ACHN (cell line): ENCODE measurements at regions not wholly inside any gene's neighbourhood (a gene's known extent, or its start where the extent isn't known, plus 50 kb on each side); places are given as distances from the start of the nearest gene placed in this dataset.

Experiments used
- DNase-seq: peaks from one replicate; pipeline ENCODE4 v3.0.0-alpha.2; 2015
- in situ Hi-C: cut with HindIII; loops from 2 replicates; pipeline ENCODE4 v1.10.0; 2017; ENCODE audit warnings: low sequenced_read_pairs, low pct_ligation_motif_present, low pct_unique_long_range_greater_than_20kb

DNA sequence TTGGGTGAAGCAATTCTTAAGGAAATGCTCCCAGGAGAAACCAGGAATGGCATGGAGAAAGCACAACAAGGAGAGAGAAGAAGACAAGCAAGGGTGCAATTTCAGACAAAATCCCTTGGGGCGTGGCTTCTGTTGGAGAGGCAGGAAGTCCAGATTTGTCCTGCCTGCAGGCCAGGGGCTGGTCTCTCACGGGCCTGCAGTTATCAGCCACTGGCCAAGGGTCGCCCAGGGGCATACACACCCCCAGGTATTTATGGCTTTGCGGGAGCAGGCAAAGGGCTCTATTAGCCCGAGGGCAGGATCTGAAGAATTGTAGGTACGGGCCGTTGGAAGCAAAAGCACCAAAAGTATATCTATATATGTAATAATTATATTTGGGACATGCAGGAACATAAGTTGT lies 87.7 kb downstream of the IYD start:
- in situ Hi-C loops = no loop called here
- DNase-seq = no peak

DNA sequence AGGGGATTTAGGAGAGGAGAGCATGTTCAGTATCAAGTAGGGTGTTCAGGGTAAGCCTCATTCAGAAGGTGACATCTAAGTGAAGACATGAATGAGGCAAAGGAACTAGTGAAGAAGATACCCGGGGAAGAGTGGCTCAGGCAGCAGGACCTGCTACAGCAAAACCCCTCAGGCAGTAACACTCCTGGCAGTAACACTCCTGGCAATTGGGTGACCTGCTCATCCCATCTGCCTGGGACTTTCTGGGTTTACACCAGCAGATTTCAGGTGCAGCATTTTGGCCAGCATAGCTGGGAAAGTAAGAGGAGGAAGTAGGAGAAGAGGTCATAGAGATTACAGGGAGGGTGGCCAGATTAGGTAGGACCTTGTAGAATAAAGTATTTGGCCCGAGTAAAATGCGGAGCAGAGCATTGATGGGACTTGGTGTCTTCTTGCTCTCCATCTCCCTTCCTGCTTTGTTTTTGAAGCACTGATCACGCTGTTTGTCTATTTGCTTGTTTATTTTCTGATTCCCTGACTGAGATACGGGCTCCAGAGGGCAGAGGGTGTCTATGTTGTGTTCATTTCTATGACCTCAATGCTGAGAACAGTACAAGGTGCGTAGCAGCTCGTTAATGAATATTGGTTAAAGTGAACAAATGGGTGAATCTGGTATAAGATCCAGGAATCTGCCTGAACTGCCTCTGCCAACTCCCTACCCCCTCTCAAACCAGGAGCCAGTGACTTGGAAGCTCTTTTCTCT lies 88.3 kb downstream of the IYD start:
- no peak for DNase-seq
- in situ Hi-C loops = no loop called here

DNA sequence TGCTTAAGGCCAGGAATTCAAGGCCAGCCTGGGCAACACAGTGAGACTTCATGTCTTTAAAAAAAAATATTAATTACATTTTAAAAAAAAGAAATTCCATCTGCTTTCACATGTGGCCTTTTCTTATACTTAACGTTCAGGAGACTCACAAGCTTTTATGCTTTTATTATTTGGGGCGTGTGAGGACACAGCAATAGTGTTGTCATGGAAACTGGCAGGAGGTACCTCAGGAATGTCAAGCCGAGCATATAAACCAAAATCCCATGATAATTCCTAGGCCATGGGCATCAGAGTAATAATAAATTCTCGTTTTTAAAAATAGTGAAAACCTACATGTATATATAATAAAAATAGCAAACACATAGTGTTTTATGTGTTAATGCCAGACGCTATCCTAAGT lies 89.8 kb downstream of the IYD start:
- in situ Hi-C loops = no loop called here

GRCh38 chr6:150463852-150464251 lies 95.0 kb downstream of the IYD start:
- DNase-seq = no peak
- in situ Hi-C loops = no loop called here

More for the DNA sequence above, 89.8 kb downstream of the IYD start:
- no peak for DNase-seq

DNA sequence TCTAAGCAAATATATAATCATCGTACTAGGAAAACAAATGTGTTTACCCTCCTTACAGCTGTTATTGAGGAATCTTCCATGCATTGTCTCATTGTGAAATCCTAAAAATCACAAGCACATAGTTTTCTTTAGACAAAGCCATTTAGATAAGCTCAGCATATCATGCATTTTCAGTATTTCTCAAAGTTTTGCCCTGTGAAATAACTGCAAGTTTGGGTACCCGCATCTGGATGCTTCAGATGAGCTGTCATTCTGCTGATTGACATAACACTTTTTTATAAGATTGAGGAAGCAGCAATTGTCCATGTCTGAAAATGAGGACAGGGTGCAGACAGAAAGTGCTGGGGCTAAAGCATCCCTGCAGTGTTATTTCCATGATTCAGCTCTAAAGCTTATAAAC lies 96.2 kb downstream of the IYD start:
- no peak for DNase-seq
- in situ Hi-C loops = no loop called here

GRCh38 chr6:150465610-150466009 lies 96.8 kb downstream of the IYD start:
- DNase-seq = no peak
- in situ Hi-C loops = no loop called here

DNA sequence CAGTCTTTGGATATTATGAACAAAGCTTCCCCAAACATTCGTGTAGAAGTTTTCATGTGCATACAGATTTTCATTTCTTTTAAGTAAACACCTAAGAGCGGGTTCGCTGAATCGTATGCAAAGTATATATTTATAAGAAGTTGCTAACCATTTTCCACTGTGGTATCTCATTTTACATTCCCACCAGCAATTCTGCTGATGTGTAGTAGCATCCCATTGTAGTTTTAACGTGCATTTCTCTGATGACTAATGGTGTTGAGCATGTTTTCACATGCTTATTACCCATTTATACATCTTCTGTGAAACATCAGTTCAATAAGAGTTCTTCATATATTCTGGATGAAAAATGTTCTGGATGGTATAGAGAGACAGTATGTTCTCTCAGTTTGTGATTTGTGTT lies 97.4 kb downstream of the IYD start:
- in situ Hi-C loops = no loop called here

DNA sequence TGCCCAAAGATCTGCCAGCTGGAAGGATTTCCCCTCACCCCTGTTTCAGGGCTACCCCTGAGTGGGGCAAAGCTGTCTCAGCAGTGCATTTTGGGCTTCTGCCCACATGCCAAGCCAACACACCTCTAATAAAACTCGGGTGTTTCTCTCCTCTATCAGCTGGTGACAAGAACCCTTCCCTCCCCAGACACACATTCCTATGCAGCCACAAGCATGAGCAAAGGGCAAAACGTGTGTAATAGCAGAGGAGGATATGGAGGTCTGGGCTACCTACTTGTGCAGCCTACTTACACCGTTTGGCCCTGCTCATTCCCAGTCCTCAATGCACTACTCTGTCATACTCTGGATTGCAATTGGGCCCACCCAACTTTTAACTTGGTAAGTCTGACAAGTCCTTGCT lies 101.3 kb downstream of the IYD start:
- DNase-seq = no peak
- in situ Hi-C loops = no loop called here

More for the DNA sequence above, 97.4 kb downstream of the IYD start:
- DNase-seq = no peak

DNA sequence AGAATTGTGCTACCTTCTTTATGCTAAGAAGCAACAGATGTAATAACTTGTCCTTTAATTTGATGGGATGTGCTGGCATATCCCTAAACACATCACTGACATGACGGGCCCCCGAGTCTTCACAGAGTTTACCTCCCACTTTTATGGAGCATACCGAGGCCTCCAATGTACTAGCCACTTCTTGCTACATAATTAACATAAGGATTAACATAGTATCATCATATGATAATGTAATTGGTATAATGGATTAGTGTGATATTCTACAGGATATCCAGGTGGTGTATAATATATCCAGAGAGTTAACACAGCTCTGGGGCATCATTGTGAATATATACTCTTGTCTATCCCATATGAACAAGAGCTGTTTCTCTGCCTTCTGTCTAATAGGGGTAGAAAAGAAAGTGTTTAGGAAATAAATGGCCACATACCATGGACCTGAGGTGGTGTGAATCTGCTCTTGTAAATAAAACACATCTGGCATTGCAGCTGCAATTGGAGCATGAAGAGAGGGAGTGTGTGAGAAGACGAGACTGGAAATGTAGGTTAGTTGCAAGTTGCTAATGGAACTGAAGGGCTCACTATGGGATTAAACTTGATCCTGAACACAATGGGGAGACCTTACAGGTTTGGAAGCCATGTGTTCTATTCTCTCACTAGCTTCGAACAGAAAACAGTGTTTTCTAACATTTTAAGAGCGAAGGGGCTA lies 102.3 kb downstream of the IYD start:
- in situ Hi-C loops = no loop called here
- no peak for DNase-seq

- in situ Hi-C loops = no loop called here
- DNase-seq = no peak
These were observed 110.1 kb downstream of the IYD start for GRCh38 chr6:150478656-150479545.

DNA sequence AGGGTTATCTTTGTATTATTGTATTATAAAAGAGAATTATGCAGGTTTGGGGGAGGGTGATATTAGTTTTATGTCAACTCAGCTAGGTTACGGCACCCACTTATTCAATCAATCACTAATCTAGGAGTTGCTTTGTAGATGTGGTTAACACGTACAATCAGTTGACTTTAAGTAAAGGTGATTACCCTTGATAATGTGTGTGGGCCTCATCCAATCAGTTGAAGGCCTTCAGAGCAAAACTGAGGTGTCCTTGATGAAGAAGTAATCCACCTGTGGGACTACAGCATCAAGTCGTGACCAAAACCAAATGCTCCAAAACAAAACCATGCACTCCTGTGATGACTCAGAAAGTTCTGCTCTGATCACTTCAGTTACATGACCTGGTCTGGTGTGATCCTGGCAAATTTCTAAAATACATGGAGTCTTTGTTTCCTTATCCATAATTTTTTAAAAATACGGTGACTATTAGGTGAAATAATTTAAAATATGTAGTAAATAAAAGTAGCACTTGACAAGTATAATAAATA lies 114.1 kb downstream of the IYD start:
- in situ Hi-C loops = no loop called here
- no peak for DNase-seq

DNA sequence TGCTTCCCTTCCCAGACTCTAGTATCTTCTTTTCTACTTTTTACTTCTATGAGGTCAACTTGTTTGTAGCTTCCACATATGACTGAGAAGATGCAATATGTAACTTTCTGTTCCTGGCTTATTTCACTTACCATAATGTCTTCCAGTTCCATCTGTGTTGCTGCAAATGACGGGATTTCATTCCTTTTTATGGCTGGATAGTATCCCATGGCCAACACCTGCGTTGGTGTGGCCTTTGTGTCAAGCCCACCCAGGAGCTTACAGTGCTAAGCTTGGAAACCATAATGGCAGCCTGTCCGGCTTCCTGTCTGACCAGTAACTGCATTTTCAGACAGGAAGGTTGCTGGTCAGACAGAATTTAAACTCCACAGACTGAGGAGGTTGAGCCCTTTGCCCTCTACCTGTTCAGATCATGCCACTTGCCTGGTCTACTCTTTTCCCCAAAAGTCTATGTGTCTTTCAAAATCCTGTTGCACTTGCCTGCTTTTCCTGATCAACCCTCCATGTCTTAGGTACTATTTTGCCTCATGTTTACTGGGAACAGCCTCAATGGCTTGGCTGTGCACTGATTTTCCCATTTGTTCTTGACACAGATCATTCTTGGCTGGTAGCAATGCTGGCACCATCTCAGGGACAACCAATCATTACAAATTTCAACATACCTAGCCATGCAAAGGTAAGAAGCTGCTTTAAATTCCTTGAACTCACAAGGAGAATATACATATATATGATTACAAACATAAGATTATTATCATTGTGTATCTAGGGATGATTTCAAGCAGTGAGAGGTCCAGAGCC lies 114.3 kb upstream of the PLEKHG1 start:
- DNase-seq = no peak
- in situ Hi-C loops = no loop called here

GRCh38 chr6:150486048-150486447 lies 113.6 kb upstream of the PLEKHG1 start:
- no peak for DNase-seq
- in situ Hi-C loops = no loop called here

- in situ Hi-C loops = no loop called here
- DNase-seq = no peak
These were observed 109.1 kb upstream of the PLEKHG1 start for GRCh38 chr6:150490586-150490985.

DNA sequence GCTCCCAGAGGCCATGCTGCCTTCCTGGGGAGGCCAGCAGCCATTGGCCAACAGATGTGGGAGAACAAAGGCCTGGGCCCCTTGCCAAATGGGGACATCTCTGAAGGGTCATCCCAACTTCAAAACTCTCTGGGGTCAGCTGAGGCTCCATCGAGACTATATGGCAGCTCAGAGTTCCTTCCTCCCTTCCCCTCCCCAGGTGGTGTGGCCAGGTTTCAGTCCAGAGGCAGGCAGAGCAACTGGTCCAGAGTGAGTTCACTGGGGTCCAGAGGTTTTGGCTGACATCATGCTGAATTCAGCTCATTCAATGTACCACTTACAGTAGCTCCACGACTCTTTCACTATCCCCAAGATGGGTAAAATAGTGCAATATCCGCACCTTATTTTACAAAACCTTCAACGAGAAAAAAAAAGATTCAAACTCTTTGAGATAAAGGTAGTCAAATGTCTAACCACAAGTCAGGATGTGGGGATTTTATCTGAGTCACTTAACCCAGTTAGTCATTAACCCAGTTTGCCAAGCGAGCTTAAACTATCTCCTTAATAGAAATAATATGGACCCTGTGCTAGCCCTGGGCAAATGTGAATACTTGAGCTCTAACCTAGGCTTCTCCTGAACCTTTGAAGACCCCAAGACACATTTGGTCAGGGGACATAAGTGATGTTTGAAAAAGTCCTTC lies 108.4 kb upstream of the PLEKHG1 start:
- in situ Hi-C loops = no loop called here
- DNase-seq = peak; percentile 81

DNA sequence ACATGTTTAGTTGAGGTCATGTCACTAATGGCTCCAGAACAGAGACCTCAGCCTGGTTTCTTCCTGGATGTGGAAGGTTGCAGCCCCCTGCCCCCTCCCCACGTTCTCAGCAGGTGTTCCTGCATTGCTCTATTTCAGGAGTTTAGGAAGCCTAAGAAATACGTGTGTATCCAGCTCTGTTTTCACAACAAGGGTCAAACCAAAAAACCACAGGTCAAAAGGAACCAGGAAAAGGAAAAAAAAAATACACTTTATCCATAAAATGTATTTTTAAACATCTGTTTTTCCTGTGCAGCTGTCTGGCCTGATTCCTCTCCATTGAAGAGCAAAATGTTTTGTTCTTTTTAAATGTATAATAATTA lies 107.9 kb upstream of the PLEKHG1 start:
- no peak for DNase-seq
- in situ Hi-C loops = no loop called here

GRCh38 chr6:150492507-150492906 lies 107.2 kb upstream of the PLEKHG1 start:
- in situ Hi-C loops = no loop called here
- peak; percentile 90 for DNase-seq

DNA sequence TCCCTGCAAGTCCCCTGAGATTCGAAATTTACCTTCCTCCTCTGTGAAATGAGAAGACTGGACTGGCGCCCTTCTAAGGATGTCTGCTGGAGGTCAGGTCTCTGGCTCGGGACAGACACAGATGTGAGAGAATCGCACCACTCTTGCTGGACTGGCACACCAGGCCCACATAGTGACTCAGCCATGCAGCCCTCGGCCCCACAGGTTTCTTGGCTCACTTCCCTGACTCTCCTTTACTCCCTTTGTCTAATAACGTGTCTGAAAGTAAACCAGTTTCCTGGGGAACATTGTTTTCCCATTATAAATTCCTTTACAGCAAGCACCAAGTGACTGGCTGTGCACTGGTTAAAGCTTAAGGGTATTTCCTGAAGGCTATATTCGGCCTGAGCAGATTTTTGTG lies 106.7 kb upstream of the PLEKHG1 start:
- peak; percentile 70 for DNase-seq
- in situ Hi-C loops = no loop called here
